Gastrocnemius medialis (tissue), 4 donors: ENCODE measurements at regions not wholly inside any gene's neighbourhood (a gene's known extent, or its start where the extent isn't known, plus 50 kb on each side); places are given as distances from the start of the nearest gene placed in this dataset.

Source experiments
- POLR2A ChIP-seq, 2 donors: fragments of 450-650 bp; IDR thresholded peaks; one replicate each; pipeline ENCODE4 v1.6.1; 2017; ENCODE audit warnings: antibody characterized with exemption in 2 of 2, mild to moderate bottlenecking in 2 of 2, moderate library complexity in 2 of 2
- TF ChIP-seq, protein P1 (sequence below), 5 experiments: fragments of 450-650 bp in 3 of 5; fragments of 200-600 bp in 2 of 5; sonication (generic) in 2 of 5; IDR thresholded peaks in 4 of 5; conservative IDR thresholded peaks in 1 of 5; 1 replicate in 4 of 5; 2 replicates in 1 of 5; pipeline ENCODE4 v1.5.1; 2016 to 2019; ENCODE audit warnings: antibody characterized with exemption in 5 of 5, mild to moderate bottlenecking in 3 of 5, moderate library complexity in 3 of 5

DNA sequence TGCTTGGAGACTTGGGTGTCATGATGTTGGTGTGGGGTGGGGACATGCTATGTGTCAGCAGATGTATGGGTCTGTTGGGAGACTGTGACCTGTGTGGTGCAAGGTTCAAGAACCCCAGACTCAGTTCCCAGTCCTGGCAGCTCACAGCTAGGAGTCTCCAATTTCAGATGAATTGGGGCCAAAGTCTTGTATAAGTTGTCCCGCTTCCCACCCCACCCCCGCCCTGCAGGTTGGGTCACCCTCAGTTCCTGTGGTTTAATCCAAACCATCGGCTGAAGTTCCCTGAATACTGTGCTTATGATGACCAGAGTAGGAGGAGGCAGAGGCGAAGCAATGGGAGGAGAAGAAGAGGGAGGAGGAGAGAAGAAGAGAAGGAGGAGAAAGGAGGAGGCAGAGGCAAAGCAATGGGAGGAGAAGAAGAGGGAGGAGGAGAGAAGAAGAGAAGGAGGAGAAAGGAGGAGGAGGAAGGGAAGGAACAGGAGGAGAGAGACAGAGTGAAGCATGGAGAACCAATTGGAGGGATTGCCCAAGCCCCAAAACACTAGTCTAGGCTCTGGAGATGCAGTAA, 112.6 kb downstream of the EFNB1 start:
- TF ChIP-seq, protein P1, sequence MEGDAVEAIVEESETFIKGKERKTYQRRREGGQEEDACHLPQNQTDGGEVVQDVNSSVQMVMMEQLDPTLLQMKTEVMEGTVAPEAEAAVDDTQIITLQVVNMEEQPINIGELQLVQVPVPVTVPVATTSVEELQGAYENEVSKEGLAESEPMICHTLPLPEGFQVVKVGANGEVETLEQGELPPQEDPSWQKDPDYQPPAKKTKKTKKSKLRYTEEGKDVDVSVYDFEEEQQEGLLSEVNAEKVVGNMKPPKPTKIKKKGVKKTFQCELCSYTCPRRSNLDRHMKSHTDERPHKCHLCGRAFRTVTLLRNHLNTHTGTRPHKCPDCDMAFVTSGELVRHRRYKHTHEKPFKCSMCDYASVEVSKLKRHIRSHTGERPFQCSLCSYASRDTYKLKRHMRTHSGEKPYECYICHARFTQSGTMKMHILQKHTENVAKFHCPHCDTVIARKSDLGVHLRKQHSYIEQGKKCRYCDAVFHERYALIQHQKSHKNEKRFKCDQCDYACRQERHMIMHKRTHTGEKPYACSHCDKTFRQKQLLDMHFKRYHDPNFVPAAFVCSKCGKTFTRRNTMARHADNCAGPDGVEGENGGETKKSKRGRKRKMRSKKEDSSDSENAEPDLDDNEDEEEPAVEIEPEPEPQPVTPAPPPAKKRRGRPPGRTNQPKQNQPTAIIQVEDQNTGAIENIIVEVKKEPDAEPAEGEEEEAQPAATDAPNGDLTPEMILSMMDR (IDR thresholded peaks at IDR 0.05 in 4 of 5, conservative IDR thresholded peaks at IDR 0.05 in 1 of 5): no peak
- no peak for TF ChIP-seq POLR2A (IDR thresholded peaks at IDR 0.05)
